ENCODE measurements at regions not wholly inside any gene's neighbourhood (a gene's known extent, or its start where the extent isn't known, plus 50 kb on each side); places are given as distances from the start of the nearest gene placed in this dataset.

- DNase-seq, result no peak
Observed at GRCh38 chr12:24198936-24199671, 249.6 kb upstream of the SOX5 start.

- no peak for DNase-seq
Observed at GRCh38 chr12:24198070-24198469, 248.6 kb upstream of the SOX5 start.

GRCh38 chr12:24197532-24197931 lies 248.1 kb upstream of the SOX5 start:
- DNase-seq, result no peak

- DNase-seq, result no peak
Observed at GRCh38 chr12:24195063-24195462, 245.6 kb upstream of the SOX5 start.

- no peak for DNase-seq
Observed at GRCh38 chr12:24191117-24191516, 241.6 kb upstream of the SOX5 start.

GRCh38 chr12:24185782-24186181 lies 236.3 kb upstream of the SOX5 start:
- no peak for DNase-seq

GRCh38 chr12:24177889-24178288 lies 228.4 kb upstream of the SOX5 start:
- DNase-seq, result no peak

GRCh38 chr12:24175929-24176328 lies 226.5 kb upstream of the SOX5 start:
- DNase-seq, result no peak

GRCh38 chr12:24175284-24175683 lies 225.8 kb upstream of the SOX5 start:
- DNase-seq, result no peak

- DNase-seq, result no peak
Observed at GRCh38 chr12:24173067-24173466, 223.6 kb upstream of the SOX5 start.

GRCh38 chr12:24172773-24173066 lies 223.2 kb upstream of the SOX5 start:
- DNase-seq, result no peak

- no peak for DNase-seq
Observed at GRCh38 chr12:24172031-24172772, 222.7 kb upstream of the SOX5 start.

GRCh38 chr12:24155042-24155441 lies 205.6 kb upstream of the SOX5 start:
- DNase-seq, result no peak

GRCh38 chr12:24153079-24153478 lies 203.6 kb upstream of the SOX5 start:
- no peak for DNase-seq

GRCh38 chr12:24152270-24152669 lies 202.8 kb upstream of the SOX5 start:
- DNase-seq, result no peak

GRCh38 chr12:24143928-24144327 lies 194.5 kb upstream of the SOX5 start:
- no peak for DNase-seq

GRCh38 chr12:24139035-24139434 lies 189.6 kb upstream of the SOX5 start:
- DNase-seq, result no peak

GRCh38 chr12:24138041-24138440 lies 188.6 kb upstream of the SOX5 start:
- DNase-seq, result no peak

- DNase-seq, result no peak
Observed at GRCh38 chr12:24135158-24135850, 185.8 kb upstream of the SOX5 start.

- DNase-seq, result no peak
Observed at GRCh38 chr12:24134092-24134491, 184.6 kb upstream of the SOX5 start.

- DNase-seq, result no peak
Observed at GRCh38 chr12:24133384-24133783, 183.9 kb upstream of the SOX5 start.

GRCh38 chr12:24127919-24128721 lies 178.7 kb upstream of the SOX5 start:
- no peak for DNase-seq

GRCh38 chr12:24125280-24125679 lies 175.8 kb upstream of the SOX5 start:
- DNase-seq, result no peak

All from GOT3 (cell line).